Inflammatory macrophage treated with lipopolysaccharide for 4 hours (primary cell): ENCODE measurements at regions not wholly inside any gene's neighbourhood (a gene's known extent, or its start where the extent isn't known, plus 50 kb on each side); places are given as distances from the start of the nearest gene placed in this dataset.
A peak's percentile ranks its signal among the peaks of the same experiment; 100 is the strongest.
"Not testable (repeated sequence)": the region's sequence is repeated elsewhere in the genome, so short reads cannot be mapped to it uniquely, and the experiment has no call there.

Source experiments
- DNase-seq: peaks from one replicate; pipeline ENCODE4 v3.0.0-alpha.2; 2020

DNA sequence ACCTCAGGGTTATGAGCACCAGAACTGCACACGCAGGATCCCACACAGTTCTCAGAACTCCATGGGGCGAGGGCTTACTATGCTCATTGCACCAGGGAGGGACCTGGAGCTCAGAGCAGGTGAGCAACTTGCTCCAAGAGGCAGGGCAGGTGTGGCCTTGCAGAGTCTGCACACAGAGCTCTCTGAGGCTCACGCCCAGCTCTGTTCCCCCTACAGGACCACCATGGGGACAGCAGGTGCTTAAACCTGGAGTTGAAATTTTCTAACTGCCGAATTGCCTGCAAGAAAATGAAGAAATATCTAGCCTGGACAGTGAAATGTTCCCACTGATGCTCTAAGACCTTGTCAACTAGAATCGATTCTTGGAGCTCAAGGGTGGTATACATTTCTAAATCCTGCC lies 49.9 kb upstream of the MSMB start:
- DNase-seq = not testable (repeated sequence)

DNA sequence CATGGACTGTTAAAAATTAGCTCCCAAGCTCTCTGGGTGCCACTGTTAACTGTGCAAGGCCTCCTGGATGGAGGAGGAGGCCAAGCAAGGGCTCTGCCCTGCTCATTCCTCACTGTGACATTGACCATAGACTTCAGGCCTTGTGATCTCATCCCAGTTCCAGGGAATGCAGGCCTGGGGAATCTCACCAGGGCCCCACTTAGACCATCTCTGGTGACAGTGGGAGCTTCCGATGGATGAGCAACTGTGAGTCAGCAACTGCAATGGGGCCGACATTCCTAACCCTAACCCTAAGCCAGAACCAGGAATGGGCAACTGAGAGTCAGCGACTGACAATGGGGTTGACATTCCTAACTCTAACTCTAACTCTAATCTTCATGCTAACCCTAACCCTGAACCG lies 50.4 kb upstream of the MSMB start:
- DNase-seq = no peak

DNA sequence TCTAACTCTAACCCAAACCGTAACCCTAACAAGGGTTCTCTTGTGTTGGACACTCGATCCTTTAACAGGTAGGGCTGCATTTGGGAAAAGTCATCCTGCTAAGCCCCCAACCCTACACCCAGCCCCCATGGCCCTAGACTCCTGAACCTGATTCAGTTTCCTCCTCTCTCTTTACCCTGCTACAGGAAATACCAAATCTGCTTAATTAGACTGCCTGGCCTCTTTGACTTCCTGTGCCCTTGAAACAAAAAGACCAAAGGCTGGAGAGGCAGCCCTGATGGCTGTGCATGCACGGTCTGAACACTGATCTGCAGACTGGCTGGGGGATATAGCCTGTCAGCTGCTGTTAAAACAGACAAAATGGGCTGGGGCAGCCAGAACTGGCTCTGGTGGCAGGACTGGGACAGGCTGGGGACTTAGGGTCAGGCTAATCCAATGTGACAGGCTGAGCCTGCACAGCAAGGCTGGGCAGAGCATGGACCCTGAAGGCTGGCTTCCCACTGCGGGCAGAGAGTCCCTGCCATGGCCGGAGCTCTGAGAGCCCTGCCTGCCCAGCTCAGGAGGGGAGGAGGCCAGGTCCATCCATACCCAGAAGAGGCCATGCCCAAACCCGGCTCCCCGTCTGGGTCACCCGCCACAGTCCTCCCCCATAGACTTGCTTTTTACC lies 51.0 kb upstream of the MSMB start:
- no peak for DNase-seq

DNA sequence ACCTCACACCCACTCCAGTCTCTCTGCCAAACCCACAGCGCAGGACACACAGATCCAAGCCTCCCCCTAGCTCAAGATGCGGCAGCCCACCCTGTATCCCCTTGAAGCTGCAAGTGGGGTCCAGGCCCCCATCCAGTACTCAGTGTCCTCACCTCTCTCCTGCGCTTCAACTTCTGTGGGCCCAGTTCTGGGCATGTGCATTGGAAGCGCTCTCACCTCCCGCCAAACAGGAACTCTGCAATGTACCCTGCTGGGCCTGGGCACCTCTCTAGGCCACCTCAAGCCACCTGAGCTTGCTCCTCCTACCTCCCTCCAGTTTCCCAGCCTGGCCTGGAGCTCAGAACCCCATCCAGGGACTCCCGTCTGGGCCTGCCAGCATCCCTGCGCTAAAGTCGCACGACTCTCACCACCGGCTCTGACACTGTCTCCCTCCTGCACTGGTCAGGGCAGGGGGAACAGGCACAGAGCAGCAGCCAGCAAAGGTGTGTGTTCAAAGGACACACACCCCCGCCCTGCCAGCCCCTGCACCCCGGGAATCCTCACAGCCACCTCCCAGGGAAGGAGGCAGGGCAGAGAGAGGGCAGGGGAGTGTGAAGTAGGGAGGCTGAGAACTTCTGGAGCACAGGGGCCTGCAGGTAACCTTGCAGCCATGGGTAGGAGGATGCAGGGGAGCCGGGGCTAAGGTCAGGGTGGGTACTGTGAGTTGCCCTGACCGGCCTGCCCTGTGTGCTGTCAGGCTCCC lies 51.7 kb upstream of the MSMB start:
- no peak for DNase-seq

DNA sequence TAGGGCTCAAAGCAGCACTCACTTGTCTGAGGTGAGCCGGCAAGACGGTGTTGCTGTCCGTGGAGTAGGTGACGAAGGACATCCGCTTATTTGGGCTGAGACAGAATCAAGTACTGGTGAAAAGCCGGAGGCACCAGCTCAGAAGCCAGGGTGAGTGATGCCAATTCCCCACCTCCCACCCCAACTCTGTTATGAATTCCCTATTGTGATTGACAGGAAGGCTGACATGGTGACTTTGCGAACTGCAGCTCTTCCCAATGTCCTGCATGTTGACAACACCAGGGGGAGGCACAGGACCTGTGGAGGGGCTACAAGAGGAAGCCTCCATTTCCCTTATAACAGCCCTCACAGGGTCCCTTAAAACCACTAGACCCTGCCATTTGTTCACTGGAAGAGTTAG lies 52.3 kb upstream of the MSMB start:
- no peak for DNase-seq

DNA sequence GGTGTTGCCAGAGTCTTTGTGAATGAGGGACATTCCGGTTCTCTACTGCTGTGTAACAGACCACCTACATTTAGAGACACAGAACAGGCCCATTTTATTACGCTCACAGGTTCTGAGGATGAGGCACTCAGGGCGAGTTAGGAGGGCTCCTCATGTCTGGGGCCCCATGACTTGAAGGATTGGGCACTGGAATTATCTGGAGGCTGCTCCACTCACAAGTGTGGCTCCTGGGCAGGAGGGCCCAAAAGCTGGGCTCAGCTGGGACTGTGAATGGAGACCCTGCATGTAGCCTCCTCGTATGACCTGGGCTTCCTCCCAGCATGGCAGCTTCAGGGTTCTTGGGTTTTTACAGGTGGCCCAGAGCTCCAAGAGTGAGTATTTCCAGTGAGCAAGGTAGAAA lies 52.9 kb upstream of the MSMB start:
- not testable (repeated sequence) for DNase-seq

DNA sequence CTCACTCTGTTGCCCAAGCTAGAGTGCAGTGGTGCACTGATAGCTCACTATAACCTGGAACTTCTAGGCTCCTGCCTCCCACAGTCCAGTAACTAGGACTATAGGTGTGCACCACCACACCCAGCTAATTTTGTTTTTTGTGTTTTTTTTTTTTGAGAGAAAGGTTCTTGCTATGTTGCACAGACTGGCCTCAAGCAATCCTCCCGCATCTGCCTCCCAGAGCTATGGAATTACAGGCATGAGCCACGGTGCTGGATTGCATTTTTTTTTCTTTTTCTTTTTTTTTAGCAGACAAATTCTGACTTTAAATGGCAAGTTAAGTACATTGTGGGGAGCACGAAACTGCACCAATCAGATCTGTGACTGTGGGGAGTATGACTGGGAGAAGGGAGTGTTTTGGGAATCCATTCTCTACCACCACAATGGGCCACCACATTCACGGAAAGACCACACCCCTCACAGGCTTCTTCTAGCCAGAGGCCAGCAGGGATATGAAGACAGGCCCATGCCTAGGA lies 58.1 kb upstream of the MSMB start:
- no peak for DNase-seq

DNA sequence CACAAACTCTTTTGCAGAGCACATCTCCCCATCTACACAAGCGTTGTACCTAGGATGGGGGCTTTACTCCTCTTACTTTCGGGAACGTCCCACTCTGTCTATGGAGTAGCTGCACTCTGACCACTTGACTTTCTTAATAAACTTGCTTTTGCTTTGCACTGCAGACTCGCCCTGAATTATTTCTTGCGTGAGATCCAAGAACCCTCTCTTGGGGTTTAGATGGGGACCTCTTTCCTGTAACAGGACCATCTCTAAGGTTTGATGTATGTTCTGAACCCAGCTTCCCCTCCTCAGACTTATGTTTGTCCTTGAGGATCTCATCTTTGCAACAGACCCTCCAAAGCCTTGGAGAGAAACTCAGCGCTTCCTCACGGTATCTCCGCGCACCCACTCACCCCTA lies 59.3 kb upstream of the MSMB start:
- not testable (repeated sequence) for DNase-seq

DNA sequence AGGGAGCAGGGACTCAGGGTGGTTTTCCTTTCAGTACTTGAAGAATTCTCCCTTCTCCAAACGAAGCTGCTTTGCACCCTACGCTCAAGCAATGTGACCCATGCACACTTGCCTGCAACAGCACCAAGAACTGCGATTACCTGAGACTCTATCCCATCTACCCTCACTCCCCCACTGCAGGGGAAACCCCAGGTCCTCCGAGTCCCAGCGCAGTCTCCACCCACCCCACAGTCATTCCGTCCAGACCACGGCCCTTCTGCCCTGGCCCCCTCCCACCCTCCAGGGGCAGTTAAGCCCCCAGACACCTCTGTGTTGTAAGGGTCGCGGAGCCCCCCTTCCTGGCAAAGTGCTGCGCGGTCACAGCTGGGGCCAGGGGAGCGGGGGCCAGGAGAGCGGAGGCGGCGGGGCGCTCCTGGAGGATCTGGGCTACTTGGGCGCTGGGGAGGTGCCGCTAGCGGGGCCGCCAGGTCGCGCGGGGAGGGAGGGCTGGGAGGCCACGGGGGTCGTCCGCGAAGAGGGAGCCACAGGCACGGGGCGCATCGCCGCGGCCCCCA lies 59.9 kb upstream of the MSMB start:
- not testable (repeated sequence) for DNase-seq

DNA sequence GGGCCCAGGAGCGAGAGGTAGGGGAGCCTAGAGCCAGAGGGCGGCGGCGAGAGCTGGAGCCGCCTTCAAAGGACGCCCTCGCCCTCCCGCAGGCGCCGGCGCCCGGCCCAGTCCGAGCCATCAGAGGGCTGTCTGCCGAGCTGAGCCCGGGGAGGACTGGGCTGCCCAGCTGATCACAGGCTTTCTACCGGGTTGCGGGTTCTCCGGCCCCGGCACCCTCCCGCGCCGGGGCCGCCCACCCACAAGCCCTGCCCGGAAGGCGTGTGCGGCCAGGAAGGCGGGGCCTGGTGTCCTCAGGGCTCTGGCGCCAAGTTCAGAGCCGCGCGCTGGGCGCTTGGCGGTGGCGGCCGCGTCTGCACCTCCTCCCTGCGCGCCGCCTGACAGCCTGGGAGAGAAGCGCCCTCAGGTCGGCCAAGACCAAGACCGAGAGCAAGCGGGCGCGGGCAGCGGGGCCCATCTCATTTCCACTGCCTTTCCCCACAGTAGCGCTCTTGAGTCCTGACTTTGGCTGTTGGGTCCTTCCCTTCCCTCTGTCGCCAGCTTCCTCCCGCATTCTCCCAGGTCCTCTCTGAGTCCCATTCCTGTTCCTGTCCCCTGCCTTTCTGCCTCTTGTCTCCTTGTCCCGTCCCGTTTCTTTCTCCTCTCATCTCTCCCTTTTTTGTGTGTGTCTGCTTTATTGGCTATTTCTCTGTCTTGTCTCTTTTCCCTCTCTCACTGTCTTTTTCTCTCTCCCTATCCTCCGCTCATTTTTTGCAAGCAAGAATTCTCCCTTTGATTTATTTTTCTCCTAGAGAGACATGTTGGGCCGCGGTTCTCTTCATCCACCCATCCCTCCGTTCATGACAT lies 60.6 kb upstream of the MSMB start:
- peak; percentile 48 for DNase-seq

DNA sequence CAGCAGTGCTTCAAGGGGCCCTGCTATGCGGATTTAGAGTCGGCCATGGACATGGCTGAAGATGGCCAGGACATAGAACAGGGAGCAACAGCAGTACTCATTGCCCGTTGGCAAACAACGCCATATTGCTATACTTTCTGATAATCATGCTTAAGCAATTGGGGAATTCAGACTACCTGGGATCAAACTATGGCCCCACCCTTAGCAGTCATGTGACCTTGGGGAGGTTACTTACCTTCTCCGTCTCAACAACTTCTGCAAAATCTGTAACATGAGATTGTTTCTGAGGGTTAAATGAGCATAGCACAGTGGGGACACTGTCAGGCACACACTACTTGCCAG lies 62.1 kb upstream of the MSMB start:
- DNase-seq = not testable (repeated sequence)

DNA sequence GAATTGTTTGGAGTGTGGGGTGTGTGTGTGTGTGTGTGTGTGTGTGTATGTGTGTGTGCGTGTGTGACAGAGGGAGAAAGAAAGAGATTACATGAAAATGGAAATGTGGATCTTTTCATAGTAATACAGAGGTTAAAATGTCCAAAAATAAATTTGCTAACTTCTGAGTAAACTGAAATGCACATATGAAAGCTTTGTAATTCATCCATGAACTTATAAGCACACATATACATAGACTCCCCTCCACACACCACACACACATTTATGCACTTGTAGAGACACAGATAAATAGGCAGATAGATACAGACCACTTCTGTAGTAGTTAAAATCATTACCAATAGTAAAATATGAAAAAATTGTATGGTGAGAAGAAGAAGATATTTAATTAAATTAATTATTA lies 108.2 kb upstream of the MSMB start:
- not testable (repeated sequence) for DNase-seq

DNA sequence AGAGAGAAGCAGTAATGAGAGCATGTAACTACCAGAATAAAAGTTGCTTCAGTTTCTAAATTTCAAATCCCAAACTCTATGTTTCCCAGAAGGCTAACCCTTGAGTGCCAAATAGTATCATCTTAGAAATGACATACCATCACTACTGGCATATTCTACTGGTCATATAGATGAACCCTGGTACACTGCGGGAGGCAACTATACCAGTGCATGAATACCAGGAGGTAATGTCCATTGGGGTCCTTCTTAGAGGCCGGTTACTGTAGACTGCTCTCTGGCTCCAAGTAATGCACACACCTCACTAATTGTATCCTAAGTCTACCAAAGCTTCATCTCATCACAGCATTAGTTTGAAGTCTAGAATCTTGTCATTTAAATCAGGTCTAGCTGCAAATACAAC lies 108.6 kb upstream of the MSMB start:
- not testable (repeated sequence) for DNase-seq

DNA sequence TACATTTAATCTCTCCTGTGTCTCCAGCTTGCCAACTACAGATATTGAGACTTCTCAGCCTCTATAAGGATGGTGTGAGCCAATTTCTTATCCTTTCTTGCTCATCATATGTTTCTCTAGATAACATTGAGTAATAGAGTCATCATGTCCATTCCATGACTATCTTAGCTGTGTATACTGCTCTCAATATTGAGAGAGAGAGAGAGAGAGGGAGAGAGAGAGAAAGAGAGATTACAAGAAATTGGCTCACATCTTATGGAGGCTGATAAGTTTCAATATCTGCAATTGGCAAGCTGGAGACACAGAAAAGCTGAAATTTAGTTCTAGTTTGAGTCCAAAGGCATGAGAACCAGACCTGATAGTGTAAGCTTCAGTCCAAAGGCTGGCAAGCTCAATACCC lies 110.8 kb upstream of the MSMB start:
- not testable (repeated sequence) for DNase-seq

DNA sequence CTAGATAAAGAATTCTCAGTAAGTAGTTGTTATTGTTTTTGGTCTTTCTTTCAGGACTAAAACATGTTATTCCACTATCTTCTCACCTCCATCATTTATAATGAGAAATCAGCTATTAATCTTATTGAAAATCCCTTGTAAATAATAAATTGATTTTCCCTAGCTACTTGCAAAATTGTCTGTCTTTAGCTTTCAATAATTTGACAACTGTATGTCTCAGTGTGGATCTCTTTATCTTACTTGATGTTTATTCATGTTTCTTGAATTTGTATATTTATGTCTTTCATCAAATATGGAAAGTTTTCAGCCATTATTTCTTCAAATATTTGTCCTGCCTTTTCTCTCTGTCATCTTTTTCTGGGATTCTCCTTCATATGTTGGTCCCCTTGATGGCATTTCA lies 117.1 kb upstream of the ANTXRL start:
- DNase-seq = no peak

DNA sequence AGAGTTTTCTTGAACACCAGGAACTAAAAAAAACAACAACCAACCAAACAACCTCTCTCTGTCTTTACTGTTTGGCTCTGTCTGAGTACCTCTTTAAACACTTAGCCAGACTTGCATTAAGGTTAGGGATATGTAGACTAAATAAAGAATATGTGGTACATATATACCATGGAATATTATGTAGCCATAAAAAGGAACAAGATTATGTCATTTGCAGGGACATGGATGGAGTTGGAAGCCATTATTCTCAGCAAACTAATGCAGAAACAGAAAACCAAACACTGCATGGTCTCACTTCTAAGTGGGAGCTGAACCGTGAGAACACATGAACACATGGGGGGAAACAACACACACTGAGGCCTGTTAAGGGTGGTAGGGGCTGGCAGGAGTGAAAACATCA lies 116.0 kb upstream of the ANTXRL start:
- DNase-seq = no peak

DNA sequence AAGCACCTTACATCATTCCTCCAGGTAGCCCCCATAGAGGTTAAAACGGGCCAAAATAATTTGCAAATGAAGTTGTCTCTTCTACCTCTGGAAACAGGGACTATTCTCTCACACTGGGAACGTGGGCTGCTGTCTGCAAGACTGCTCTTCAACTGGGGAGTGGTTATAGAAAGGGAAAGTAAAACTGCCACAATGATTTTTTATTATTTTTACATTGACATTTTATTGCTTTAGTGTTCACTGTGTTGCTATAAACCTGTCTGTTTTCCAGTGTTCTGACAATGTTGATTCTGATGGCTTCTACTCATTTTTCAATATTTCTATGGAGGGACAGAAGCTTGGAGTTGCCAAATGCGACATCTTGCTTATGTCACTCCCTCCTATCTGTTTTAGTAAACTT lies 115.1 kb upstream of the ANTXRL start:
- DNase-seq = peak; percentile 1

DNA sequence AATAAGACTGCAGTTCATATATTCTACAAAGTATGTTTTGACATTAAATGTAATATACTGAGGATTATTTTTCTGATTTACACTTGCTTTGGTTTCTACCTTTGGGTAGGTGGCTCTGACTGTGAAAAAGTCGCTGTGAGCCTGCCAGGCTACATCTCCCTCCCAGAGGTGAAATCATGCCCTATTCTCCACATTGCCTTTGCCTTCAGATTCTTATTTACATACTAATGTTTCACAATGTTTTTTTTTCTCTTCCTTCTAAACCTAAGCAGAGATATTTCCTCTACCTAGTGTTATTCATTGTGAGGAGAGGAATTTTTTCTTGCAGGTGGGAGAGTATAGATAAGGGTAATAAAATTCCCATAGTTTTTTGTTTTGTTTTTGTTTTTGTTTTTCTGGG lies 111.5 kb upstream of the ANTXRL start:
- no peak for DNase-seq

DNA sequence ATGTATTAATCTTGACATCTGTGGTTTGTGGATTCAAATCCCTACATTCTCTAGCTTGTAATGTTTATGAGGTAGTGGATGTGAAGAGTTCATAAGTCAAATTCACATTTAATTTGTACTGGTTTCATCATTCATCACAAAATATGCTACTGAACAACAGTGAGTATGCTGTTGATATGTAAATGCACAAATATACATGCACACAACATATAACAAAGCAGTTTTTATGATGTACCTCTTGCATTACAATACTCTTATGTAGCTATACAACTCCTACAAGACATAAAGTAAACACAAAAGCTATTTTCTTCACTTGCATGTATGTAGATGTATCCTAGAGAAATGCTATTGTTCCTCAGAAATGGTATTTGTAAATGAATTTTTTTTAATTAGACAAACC lies 111.0 kb upstream of the ANTXRL start:
- DNase-seq = no peak

DNA sequence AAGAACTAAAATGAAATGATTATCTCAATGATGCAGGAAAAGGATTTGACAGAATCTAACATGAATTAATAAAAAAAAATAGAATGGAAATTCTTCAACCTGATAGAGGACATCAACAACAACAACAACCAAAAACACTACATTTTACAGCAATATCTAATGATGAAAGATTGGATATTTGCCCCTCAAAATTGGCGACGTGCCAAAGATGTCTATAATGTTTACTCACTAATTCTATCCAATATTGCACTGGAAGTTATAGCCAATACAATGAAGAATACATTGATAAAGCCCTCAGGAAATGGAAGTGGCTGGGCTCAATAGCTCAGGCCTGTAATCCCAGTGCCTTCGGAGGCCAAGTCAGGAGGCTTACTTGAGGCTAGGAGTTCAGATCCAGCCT lies 99.4 kb upstream of the ANTXRL start:
- not testable (repeated sequence) for DNase-seq

DNA sequence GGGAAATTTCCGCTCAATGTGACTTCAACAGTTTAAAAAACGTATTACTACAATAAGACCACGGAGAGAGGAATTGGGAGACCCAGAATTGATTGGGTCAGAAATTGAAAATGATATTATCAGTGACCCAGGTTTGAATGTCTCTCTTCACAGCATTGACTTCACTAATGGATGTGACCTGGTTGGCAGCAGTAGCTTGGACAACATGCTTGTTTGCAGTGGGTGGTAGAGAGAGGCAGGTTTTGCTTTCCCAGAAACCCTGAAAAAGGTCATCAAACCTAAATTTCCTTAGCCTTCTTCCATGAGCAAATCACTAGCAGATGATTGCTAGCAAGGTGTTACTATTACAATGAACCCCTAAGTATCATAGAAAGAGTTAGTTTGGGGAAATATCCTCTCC lies 89.7 kb upstream of the ANTXRL start:
- no peak for DNase-seq

DNA sequence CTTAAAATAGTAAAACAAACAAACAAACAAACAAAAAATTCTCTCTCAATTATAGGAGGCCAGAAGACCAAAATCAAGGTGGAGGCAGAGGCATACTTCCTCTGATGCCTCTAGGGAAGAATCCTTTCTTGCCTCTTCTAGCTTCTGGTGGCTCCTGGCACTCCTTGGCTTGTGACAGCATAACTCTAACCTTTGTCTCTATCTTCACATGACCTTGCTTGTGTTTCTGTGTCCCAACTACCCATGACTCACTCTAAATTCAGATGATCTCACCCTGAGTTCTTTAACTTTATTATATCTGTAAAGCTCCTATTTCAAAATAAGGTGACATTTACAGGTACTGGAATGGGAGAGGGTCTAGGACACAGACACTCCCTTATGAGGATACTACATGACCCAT lies 88.3 kb upstream of the ANTXRL start:
- no peak for DNase-seq

DNA sequence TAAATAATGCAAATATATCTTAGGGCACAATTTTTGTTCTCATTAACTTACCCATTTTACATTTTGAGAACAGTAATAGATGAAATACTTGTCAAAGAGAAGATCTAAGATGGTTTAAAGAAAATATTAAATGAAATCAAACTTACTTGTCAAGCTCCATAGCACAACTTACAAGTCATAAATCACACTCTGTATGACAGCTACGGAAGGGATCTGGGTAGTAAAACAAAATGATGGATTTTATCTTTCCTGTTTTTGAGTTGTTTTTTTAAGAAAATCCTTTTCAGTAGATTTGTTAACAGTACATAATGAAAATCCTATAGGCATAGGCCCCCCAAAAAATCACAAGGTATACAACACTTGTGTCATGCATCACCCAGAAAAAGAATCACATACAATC lies 84.4 kb upstream of the ANTXRL start:
- not testable (repeated sequence) for DNase-seq
